ENCODE measurements at regions not wholly inside any gene's neighbourhood (a gene's known extent, or its start where the extent isn't known, plus 50 kb on each side); places are given as distances from the start of the nearest gene placed in this dataset.
"Not testable (repeated sequence)": the region's sequence is repeated elsewhere in the genome, so short reads cannot be mapped to it uniquely, and the experiment has no call there.

DNA sequence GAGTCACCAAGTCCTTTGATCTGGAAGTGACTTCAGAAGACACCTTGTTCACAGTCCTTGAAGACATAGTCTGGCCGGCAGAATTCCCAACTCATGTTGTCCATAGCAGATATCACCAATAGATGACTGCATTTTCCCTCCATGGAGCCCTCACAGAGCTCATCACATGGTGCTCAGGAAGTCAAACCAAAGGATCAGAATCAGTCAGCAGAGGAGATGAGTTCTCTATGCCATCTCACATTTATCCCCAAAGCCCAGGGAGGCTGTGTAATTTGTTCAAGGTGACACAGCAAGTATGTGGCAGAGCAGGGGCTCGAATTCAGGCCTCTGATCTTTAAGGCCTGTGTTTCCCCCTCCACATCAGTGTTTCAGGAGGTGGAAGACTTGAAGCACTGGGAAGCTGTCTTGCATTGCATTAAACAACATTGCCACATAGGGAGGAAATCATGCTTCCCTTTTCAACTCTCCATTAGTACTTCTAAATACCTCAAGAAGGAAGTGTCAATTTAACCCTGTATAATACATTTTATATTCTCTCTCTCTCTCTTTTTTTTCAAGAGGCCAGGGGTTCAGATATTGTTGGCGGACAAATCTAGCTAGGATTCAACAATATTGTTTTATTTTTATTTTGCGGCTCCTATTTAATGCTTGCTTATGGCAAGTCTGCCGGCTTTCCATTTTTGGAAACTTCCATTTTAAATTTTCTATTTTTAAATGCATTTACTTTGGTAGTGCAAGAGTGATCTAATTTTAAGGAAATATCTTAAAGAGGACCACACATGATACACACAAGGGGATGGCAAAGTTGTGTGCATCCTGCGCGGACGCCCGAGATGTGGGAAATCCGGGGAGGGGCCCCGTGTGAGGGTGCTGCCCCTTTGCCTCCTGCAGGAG lies 61.9 kb downstream of the NPIPB5 start:
- DNase-seq, H3K4me3 Mint-ChIP-seq, POLR2A ChIA-PET, H3K4me1 Mint-ChIP-seq, H3K36me3 Mint-ChIP-seq, H3K9me3 Mint-ChIP-seq, H3K27ac Mint-ChIP-seq: not testable (repeated sequence)
- peaks cover 15% of the 10 kb centered on the region for H3K27me3 Mint-ChIP-seq
- peak; percentile 17 for ATAC-seq (ENCODE audit: low read depth)

DNA sequence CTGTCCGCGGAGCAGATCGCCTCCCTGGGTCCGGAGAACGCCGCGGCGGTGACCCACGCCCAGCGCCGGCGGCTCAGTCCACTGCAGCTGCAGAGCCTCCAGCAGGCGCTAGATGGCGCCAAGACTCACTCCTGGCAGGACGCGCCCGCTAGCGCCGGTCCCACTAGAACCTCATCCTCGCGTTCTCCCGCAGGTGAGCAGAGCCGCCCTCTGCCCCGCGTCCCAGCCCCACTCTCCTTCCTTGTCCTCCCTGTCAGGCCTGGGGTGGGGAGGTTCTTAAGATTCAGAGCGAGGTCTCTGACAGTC lies 62.5 kb downstream of the NPIPB5 start:
- H3K4me1 Mint-ChIP-seq, H3K36me3 Mint-ChIP-seq, DNase-seq, POLR2A ChIA-PET, H3K9me3 Mint-ChIP-seq, H3K27ac Mint-ChIP-seq, H3K4me3 Mint-ChIP-seq: not testable (repeated sequence)
- peaks cover 15% of the 10 kb centered on the region for H3K27me3 Mint-ChIP-seq
- ATAC-seq (ENCODE audit: low read depth): peak; percentile 83

DNA sequence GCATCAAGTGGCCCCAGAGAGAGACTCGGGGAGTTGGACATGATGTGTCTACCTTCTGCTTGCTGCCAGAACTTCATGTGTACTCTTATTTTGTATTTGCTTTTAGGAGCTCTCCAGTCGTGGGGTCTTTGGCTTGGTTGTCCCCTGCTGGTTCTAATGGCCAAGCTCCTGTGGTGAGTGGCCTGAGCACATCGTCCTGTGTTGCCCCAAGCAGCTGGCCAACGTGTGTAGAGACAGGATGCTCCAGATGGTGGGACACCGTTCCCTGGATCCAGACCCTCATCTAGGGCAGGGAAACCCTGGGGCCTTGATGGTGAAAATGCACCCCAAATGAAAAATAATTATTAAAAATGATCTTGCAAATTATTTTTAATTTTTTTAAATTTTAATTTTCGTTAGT lies 65.8 kb downstream of the NPIPB5 start:
- ATAC-seq (ENCODE audit: low read depth); POLR2A ChIA-PET; H3K27ac Mint-ChIP-seq; H3K4me1 Mint-ChIP-seq; H3K36me3 Mint-ChIP-seq; DNase-seq; H3K9me3 Mint-ChIP-seq; H3K4me3 Mint-ChIP-seq: not testable (repeated sequence)
- H3K27me3 Mint-ChIP-seq: peaks cover 15% of the 10 kb centered on the region

DNA sequence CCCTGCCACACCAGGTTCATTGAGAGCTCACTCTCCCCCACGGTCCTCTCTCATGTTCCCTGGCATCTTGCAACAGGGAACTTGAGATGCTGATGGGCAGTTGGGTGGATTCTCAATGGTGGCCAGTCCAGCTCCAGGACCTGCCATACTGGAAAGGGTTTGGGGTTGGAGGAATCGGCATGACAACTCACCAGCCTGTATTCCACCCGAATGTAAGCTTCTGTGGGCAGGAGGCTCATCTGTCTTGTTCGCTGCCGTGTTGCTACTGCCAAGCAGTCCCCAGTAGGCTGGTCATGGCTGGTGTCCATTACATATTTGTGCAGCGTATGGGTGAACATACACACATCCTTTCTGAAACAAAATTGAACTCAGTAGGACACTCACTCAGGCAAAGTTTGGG lies 72.5 kb downstream of the NPIPB5 start:
- H3K27ac Mint-ChIP-seq; H3K4me3 Mint-ChIP-seq; DNase-seq; ATAC-seq (ENCODE audit: low read depth); POLR2A ChIA-PET; H3K27me3 Mint-ChIP-seq; H3K4me1 Mint-ChIP-seq; H3K9me3 Mint-ChIP-seq; H3K36me3 Mint-ChIP-seq: not testable (repeated sequence)

DNA sequence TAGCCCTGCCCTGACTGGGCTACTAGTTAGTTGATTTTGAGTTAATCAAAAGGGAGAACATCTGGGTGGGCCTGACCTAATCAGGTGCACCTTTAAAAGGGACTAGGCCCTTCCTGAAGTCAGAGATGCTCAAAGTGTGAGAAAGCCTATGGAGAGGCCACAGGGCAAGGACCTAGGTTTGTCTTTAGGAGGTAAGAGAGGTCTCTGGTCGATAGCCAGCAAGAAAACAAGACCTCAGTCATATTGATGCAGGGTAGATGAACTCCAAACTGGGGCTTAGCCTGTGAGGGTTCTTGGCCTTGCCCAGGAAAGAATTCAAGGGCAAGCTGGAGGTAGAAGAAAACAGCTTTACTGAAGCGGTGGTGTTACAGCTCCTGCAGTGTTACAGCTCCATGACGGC lies 73.8 kb downstream of the NPIPB5 start:
- H3K4me3 Mint-ChIP-seq; DNase-seq; H3K36me3 Mint-ChIP-seq; H3K9me3 Mint-ChIP-seq; POLR2A ChIA-PET; H3K27me3 Mint-ChIP-seq; H3K4me1 Mint-ChIP-seq; H3K27ac Mint-ChIP-seq; ATAC-seq (ENCODE audit: low read depth): not testable (repeated sequence)

DNA sequence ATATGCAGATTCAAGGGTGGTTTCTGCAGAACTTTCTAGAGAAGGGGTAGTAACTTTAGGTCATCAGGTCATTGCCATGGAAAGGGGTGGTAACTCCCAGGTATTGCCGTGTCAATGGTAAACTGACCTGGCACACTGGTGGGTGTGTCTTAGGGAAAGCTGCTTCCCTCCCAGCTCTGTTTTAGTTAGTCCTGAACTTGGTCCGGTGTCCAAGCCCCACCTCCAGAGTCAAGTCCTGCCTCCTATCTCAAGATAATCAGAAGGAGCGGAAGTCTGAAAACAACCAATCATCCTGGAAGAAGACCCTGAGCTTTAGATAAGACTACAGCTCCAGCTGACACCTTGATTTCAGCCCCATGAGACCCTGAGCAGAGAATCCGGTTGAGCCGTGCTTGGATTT lies 74.2 kb downstream of the NPIPB5 start:
- H3K36me3 Mint-ChIP-seq; H3K27ac Mint-ChIP-seq; DNase-seq; H3K4me1 Mint-ChIP-seq; H3K9me3 Mint-ChIP-seq; H3K4me3 Mint-ChIP-seq; H3K27me3 Mint-ChIP-seq; POLR2A ChIA-PET; ATAC-seq (ENCODE audit: low read depth): not testable (repeated sequence)

DNA sequence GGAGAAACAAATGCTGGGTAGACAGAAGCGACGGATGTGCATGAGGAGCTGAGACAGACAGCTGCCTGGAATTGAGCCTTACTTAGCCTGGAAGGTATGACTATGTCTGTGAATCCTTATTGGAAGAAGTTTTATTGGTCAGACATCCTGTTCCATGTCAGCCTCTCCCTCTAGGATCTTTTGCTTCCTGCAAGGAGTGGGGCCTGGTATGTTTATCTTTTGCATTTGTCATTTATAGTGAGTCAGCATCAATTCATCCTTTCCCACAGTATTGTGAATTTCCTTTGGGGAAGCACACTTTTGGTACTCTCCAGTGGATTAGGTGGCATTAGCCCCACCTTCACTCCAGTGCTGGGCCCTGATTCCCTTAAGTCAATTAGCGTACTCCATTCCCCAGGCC lies 74.7 kb downstream of the NPIPB5 start:
- H3K4me3 Mint-ChIP-seq; H3K4me1 Mint-ChIP-seq; H3K27ac Mint-ChIP-seq; H3K9me3 Mint-ChIP-seq; H3K27me3 Mint-ChIP-seq; ATAC-seq (ENCODE audit: low read depth); POLR2A ChIA-PET; H3K36me3 Mint-ChIP-seq; DNase-seq: not testable (repeated sequence)

DNA sequence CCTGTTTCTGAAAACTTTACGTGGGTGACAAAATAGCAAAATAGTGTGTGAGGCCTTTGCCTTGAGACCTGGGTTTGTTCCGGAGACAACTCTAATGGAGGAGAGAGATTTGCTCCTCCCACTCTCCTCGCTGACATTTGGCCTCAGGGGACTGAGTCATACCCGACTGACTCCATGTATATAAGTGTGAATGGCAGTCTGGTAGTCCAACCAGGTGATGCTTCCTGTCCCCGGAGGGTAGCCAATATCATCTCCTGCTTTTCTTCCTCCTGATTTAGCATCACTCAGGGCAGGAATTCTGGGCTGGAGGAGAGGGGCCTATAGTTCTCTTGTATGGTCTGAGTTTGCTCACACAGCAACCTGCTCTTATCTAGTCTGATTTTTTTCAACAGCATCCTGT lies 76.0 kb downstream of the NPIPB5 start:
- H3K36me3 Mint-ChIP-seq; H3K9me3 Mint-ChIP-seq; H3K4me1 Mint-ChIP-seq; POLR2A ChIA-PET; ATAC-seq (ENCODE audit: low read depth); H3K27ac Mint-ChIP-seq; H3K27me3 Mint-ChIP-seq; DNase-seq; H3K4me3 Mint-ChIP-seq: not testable (repeated sequence)

DNA sequence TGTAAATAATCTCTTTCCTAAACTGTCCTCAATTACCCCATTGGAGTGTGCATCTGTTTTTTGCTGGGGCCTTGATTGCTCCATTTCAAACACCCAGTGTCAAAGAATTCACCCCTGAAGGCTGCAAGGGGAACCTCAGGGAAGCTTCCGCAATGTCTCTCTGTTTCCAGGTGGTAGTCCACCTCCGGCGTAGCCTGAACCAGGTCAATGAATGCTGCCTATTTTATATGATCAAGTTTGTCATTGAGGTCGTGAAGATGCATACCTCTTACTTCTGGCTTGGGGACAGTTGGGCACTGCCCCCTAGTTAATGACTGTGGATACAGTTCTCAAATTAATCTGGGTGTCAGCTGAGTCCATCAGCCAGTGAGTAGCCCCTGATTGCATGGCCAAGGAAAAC lies 79.1 kb downstream of the NPIPB5 start:
- not testable (repeated sequence) for H3K9me3 Mint-ChIP-seq; ATAC-seq (ENCODE audit: low read depth)

DNA sequence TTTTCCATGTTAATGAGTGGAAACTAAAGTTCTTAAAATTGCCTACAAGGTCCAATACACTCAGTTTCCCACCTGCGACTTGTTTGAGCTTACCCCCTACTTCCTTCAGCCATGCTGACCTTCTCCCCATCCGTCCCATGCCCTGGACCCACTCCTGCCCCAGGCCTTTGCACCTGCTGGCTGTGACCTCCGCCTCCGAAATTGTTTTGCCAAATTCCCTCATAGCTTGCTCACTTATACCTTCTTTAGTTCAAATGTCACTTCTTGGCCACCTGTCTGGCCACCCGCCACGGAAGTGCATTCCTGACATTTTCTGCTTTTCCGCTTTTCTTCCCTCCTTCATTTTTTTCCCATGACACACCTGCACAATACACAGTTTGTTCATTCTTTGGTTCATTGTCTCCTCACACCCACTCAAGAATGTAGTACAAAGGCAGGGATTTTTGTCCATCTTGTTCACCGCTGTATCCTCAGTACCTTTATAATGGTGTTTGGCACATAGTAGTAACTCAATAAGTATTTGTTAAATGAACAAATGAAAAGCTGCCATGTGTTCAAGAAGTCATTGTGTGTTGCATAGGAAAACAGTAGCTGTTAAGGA lies 85.9 kb downstream of the NPIPB5 start:
- H3K9me3 Mint-ChIP-seq; H3K4me3 Mint-ChIP-seq; H3K36me3 Mint-ChIP-seq; ATAC-seq (ENCODE audit: low read depth); H3K27ac Mint-ChIP-seq; POLR2A ChIA-PET; H3K27me3 Mint-ChIP-seq; H3K4me1 Mint-ChIP-seq; DNase-seq: not testable (repeated sequence)

More for the DNA sequence above, 79.1 kb downstream of the NPIPB5 start:
- H3K27ac Mint-ChIP-seq, DNase-seq, H3K4me3 Mint-ChIP-seq, H3K4me1 Mint-ChIP-seq, POLR2A ChIA-PET, H3K36me3 Mint-ChIP-seq, H3K27me3 Mint-ChIP-seq: not testable (repeated sequence)

DNA sequence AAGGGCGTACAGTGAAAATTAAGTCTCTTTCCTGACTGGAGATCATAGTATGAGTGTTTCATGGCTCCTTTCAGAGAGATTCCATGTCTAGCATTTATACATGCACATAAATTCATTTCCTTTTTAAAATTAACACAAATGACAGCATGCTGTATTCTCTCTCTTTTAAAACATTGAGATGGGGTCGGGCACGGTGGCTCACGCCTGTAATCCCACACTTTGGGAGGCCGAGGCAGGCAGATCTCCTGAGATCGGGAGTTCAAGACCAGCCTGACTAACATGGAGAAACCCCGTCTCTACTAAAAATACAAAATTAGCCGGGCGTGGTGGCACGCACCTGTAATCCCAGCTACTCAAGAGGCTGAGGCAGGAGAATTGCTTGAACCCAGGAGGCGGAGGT lies 93.1 kb downstream of the NPIPB5 start:
- H3K27me3 Mint-ChIP-seq; H3K27ac Mint-ChIP-seq; H3K4me1 Mint-ChIP-seq; POLR2A ChIA-PET; ATAC-seq (ENCODE audit: low read depth); DNase-seq; H3K36me3 Mint-ChIP-seq; H3K9me3 Mint-ChIP-seq; H3K4me3 Mint-ChIP-seq: not testable (repeated sequence)

DNA sequence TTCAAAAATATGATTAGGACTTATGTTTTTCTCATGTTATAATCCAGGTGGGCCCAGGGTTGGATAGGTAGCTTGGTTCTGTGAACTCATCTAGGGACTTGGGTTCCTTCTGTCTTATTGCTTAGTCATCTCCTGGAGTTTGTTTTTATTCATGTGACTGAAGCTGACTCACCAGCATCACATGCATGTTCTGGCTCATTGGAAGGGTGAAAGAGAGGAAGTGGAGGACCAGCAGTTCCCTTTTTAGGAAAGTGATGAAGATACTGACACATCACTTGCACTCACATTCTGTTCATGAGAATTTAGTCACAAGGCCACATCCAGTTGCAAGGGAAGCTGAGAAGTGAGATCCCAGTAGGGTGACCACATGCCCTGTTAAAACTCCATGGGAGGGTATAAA lies 95.9 kb downstream of the NPIPB5 start:
- H3K27me3 Mint-ChIP-seq; H3K9me3 Mint-ChIP-seq; DNase-seq; H3K4me1 Mint-ChIP-seq; POLR2A ChIA-PET; ATAC-seq (ENCODE audit: low read depth); H3K4me3 Mint-ChIP-seq; H3K36me3 Mint-ChIP-seq; H3K27ac Mint-ChIP-seq: not testable (repeated sequence)

DNA sequence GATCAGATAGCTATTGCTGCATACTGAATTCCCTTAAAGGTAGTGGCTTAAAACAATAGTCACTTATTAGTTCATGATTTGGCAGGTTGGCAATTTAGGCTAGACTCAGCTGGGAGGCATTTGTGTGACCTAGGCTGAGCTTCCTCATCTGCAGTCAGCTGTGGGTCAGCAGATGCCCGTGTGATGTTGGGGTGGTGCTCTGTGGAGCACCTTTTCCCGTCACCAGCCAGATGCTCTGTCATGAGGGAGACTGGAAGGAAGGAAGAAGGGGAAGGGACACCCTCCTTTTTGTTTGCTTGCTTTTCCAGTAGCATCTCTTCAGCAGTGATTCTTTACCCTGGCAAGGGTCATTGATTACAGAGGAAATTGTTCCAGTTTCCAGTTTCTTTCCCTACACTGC lies 99.1 kb downstream of the NPIPB5 start:
- H3K9me3 Mint-ChIP-seq; DNase-seq; ATAC-seq (ENCODE audit: low read depth); H3K36me3 Mint-ChIP-seq; H3K27ac Mint-ChIP-seq; H3K4me1 Mint-ChIP-seq; H3K4me3 Mint-ChIP-seq; POLR2A ChIA-PET; H3K27me3 Mint-ChIP-seq: not testable (repeated sequence)

DNA sequence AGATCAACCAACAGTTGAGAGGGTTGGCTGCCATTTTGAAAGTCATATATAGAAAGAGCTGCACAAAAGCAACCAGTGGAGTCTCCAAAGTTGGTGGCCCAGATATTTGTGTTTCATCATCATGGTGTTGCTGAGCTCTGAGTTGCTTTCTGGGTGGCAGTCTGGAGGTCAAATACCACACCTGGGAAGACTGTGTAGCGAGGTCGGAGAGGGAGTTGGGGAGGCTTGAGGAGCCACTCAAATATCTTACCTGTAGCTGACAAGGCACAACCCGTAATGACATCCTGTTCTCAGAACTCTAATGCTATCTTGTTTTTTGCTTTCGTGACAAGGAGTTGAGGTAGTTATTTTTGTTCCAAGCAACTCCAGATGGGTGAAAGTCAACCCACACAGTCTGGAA lies 100.4 kb downstream of the NPIPB5 start:
- H3K27ac Mint-ChIP-seq; H3K27me3 Mint-ChIP-seq; H3K4me3 Mint-ChIP-seq; ATAC-seq (ENCODE audit: low read depth); H3K36me3 Mint-ChIP-seq; H3K9me3 Mint-ChIP-seq; DNase-seq; H3K4me1 Mint-ChIP-seq; POLR2A ChIA-PET: not testable (repeated sequence)
